ENCODE measurements at regions not wholly inside any gene's neighbourhood (a gene's known extent, or its start where the extent isn't known, plus 50 kb on each side); places are given as distances from the start of the nearest gene placed in this dataset.

DNA sequence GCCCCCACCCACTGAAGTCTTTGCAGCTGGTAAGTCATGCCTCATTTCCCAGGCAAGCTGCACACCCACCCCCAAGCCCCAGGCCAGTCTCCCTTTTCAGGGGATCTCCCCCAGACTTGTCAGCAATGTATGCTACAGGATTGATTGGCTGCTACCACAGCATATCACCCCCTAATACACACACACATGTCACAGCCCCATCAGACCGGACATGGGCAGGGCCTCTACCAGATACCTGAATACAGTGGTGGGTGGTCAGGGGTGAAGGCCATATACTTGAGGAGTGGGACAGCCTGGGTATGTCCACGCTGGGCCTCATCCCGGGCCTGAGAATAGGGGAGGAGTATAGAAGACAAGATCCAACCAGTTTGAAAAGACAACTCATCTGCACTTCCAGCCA, 63.4 kb upstream of the ARAP3 start:
- no peak for DNase-seq

DNA sequence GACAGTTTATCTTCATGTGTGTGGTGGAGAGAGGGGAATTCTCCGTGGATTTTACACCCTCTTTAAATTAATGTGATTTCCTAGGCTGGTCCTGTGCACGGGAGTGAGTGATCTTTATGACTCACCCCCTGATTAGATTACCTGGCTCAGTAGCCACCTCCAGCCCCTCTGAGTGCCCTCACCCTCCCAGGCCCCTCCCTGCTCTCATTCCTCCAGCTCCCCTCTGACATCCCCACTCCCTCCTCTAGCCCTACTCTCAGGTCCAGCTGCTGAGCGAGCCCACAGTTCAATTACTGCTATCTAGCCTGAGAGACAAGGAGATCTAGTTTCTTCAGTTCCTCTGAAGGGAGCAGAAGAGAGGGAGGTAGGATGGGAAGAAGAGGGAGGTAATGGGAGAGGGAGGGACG, 61.8 kb upstream of the ARAP3 start:
- DNase-seq = no peak

DNA sequence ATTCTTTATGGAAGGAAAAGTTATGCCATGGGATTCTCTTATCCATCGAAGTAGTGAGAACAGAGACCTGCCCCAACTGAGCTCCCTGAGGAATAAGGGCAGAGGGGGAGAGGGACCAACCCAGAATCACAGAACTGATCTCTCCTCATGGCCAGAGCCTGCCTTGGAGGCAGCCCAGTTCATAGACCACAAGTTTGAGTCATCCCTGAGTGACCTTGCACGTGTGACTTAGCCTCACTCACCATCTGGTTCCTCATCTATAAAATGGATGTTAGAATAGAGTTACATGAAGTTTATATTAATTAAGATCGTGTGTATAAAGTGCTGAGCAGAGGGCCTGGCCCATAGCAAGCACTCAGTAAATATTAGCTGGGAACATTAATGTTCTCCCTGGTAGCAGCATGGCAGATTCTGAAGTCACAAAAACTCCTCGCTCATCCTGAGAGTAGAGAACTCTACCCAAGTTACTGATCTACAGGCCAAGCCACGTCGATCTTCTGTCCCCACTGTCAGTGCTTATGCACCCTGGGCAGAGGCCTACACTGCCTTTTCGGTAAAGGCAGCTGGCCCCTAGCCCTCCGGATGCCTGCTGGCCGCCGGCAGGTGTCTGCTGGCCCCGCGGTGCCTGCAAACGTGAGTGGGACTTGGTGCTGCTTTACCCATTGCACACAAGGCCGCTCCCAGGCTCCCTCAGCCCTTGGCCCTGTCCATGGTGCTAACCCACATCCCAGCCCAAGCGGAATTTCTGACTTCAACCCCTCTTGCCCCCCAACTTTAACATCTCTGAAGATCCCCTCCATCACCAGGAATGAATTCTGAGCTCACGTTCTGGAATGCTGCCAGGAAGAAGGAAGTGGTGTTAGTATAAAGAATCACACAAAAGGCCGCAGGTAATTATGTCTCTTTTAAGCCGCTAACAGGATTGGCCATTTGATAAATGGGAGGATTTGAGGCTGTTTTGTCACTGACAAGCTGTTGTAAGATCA, 61.1 kb upstream of the ARAP3 start:
- no peak for DNase-seq

DNA sequence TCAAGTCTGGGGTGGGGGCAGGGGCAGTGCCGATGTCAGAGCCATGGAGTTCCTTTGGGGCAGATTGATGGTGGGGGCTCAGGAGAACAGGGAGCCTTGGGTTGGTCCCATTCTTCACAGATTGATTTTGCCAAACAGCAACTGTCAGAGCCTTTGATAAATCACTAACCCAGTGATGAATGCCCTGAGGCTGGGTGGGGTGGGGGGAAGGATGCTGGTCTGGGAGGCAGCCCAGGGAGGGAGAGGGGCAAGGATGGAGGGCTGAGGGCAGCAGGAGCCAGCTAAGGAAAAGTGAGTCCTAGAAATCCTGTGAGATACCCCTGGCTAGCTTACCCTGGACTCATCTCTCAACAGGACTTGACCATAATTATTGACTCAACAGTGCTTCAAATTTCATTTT, 60.1 kb upstream of the ARAP3 start:
- DNase-seq = no peak

DNA sequence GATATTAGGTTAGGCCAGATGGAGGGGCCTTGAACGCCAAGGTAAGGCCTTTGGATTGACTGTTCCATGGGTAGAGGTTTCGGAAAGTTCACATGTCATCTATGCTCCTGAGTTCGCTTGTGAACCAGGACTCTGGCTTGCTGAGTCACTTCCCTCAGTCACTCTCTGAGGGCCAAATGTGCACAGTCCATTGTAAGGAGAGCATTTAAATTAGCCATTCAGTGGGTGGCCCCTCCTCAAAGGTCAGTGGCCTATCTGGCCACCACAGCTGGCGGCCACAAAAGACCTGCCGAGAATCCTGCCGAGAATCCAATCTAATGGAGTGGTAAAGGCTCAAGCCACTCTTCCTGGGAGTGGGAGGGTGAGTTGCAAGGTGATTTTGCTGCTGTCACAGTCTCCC, 58.9 kb upstream of the ARAP3 start:
- DNase-seq = no peak

DNA sequence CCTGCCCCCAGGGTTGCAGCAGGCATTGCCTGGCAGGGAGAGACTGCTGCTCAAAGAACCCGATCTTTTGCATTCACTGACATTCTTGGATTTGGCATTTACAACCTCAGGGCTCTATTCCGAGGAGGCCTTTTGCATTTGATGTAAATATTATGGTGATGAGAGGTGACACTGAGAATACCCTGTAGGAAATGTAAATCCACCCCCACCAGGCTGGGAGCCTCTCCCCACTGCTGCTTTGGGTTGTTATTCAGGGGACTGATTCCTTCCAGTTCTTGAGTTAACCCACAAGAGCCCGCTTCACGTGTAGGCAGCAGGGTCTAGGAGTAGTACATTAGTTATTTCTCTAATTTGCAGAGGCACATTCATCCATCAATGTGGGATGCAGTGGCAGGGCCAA, 55.5 kb upstream of the ARAP3 start:
- DNase-seq = no peak

DNA sequence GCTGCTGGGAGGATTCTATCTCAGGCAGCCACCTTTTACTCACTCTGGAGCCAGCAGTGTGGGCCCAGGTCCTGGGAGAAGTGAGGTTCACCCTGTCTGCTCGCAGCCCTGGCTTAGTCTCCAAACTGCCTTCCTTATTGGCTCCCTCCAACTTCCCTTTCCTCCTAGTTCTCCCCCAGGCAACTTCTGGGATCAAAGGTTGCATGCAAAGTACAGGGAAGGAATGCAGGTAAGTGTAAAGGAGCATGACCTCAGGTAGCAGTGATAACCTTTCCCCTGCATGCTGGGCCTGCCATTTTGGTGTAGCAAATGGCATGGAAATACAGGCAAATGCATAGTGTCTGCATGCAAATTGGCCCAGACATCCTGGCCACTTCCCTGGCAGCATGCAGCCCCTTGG, 53.8 kb upstream of the ARAP3 start:
- no peak for DNase-seq

DNA sequence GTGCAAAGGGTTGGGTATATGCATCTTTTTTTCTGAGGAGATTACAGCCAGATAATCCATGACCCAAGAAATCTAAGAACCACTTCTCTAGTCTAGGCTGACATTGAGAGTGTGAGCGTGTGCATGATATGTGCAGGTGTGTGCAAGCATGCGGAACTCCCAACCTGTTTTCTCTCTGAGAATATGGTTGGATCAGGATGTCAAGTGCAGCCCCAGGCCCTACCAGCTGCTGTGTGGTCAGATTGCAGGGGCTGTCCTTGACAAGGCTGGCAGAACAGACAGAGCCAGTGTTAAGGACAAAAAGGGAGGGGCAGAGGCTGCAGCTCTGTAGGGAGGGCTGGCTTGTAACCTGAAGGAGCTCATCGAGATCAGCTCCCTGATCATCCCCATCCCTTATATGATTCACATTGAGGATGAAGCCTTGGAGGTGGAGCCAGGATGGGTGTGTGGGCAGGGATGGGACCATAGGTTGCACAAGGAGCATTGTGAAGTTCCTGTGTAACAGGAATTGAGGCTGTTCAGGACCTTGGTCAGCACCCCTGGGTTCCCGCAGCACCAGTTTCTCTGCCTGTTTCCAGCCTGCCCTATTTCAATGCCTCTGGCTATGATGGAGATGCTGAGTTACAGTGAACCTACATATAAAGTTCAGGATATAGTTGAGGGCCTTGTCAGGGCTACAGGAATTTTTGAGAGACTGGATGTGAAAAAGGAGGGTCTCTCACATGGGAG, 52.6 kb upstream of the ARAP3 start:
- peak; percentile 91 for DNase-seq

DNA sequence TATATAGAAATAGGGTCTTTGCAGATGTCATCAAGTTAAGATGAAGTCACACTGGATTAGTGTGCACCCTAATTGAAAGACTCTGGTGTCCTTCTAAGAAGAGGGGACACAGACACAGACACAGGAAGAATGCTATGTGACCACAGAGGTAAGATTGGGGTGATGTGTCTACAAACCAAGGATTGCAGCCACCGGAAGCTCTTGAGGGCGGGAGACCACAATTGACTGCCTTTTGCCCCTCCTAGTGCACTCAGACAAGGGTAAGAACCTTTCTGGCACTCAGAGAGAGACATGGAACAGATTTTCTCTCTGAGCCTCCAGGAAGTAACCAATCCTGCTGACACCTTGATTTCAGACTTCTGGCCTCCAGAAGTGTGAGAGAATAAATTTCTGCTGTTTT, 51.2 kb upstream of the ARAP3 start:
- no peak for DNase-seq

DNA sequence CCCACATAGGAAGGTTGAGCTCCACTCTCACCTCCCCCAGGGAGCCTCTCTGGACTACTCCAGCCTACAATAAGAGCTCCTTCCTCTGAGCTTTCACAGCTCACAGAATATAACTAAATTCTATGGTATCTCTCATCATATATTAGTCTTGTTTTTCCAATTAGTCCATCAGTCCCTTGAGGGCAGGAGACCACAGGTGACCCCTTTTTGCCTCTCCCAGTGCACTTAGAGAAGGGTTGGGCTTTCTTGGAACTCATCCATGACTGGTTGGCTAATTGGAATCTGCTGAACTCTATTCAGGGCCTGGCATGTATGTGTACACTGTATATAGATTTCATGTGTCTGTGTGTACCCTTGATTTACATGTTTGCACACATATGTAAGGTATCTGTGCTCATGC, 50.4 kb upstream of the ARAP3 start:
- DNase-seq = no peak

All from NCI-H187 treated with DMSO at 0.1 percent for 48 hours (cell line).